SU-DHL-6 (cell line): ENCODE measurements at regions not wholly inside any gene's neighbourhood (a gene's known extent, or its start where the extent isn't known, plus 50 kb on each side); places are given as distances from the start of the nearest gene placed in this dataset.

Experiments
- H2AFZ ChIP-seq: fragments of 200-600 bp; sonication (generic); 2 replicates; pipeline ENCODE4 v1.6.1; 2014; ENCODE audit warnings: low read depth, mild to moderate bottlenecking, moderate library complexity, mixed read lengths, antibody characterized with exemption, low read length; ENCODE audit not compliant: severe bottlenecking
- H3F3A ChIP-seq: fragments of 200-600 bp; shearing (Covaris generic); 2 replicates; pipeline ENCODE4 v1.6.0; 2016; ENCODE audit warnings: antibody characterized with exemption, mild to moderate bottlenecking; ENCODE audit not compliant: insufficient read depth
- H3K27ac ChIP-seq: fragments of 200-600 bp; sonication (generic); 2 replicates; pipeline ENCODE4 v1.5.1; 2016; ENCODE audit warnings: low read depth, mild to moderate bottlenecking, low read length, moderate library complexity, mixed read lengths
- H3K27me3 ChIP-seq: fragments of 200-600 bp; sonication (generic), shearing (Covaris generic); 2 replicates; pipeline ENCODE4 v1.6.0; 2014; ENCODE audit warnings: mild to moderate bottlenecking, low read length
- H3K36me3 ChIP-seq: fragments of 200-600 bp; sonication (generic); 2 replicates; pipeline ENCODE4 v1.6.1; 2014; ENCODE audit warnings: mild to moderate bottlenecking, low read length, mixed read lengths
- H3K4me2 ChIP-seq: fragments of 300-600, 200-600 bp; shearing (Covaris generic), sonication (generic); 2 replicates; pipeline ENCODE4 v1.6.0; 2014; ENCODE audit warnings: low read length, low read depth, mild to moderate bottlenecking; ENCODE audit not compliant: poor library complexity, severe bottlenecking
- H3K4me3 ChIP-seq: fragments of 200-600 bp; sonication (generic); 2 replicates; pipeline ENCODE4 v1.5.1; 2014; ENCODE audit warnings: antibody characterized with exemption, low read length, mild to moderate bottlenecking, mixed read lengths; ENCODE audit not compliant: insufficient read depth, poor library complexity, severe bottlenecking
- H3K79me2 ChIP-seq: fragments of 200-600 bp; sonication (generic); 2 replicates; pipeline ENCODE4 v1.6.1; 2014; ENCODE audit warnings: mild to moderate bottlenecking, low read length, moderate library complexity; ENCODE audit not compliant: insufficient read depth
- H3K9ac ChIP-seq: fragments of 200-600 bp; sonication (generic); 2 replicates; pipeline ENCODE4 v1.7.0; 2014; ENCODE audit warnings: mild to moderate bottlenecking, low read length
- H3K9me2 ChIP-seq: fragments of 200-600 bp; sonication (generic); replicated peaks from 2 replicates; pipeline ENCODE4 v1.6.1; 2014; ENCODE audit warnings: low read length; ENCODE audit not compliant: insufficient read depth
- H3K9me3 ChIP-seq: fragments of 200-600 bp; sonication (generic); 2 replicates; pipeline ENCODE4 v1.6.1; 2014; ENCODE audit warnings: low read length, mixed read lengths; ENCODE audit not compliant: insufficient read depth
- H4K20me1 ChIP-seq: fragments of 200-600 bp; sonication (generic); 2 replicates; pipeline ENCODE4 v1.6.1; 2014; ENCODE audit warnings: low read depth, mild to moderate bottlenecking, antibody characterized with exemption, low read length, moderate library complexity, mixed read lengths
- CTCF ChIP-seq: fragments of 200-600 bp; sonication (generic); IDR thresholded peaks from one replicate; pipeline ENCODE4 v1.5.1; 2017; ENCODE audit warnings: antibody characterized with exemption, mild to moderate bottlenecking, low read length, moderate library complexity; ENCODE audit not compliant: insufficient read depth, poor library complexity, severe bottlenecking
- EZH2phosphoT487 ChIP-seq: fragments of 200-600 bp; sonication (generic), shearing (Covaris generic); conservative IDR thresholded peaks from 2 replicates; pipeline ENCODE4 v1.6.1; 2018; ENCODE audit warnings: mild to moderate bottlenecking, antibody characterized with exemption, low read length, moderate library complexity, mixed read lengths

GRCh38 chr11:110026858-110027626 is 66.2 kb upstream of the ZC3H12C start:
- H3K9ac ChIP-seq = no peak overlapping the region
- no peaks in the 10 kb centered on the region for H3F3A ChIP-seq
- no peak overlapping the region for H3K4me3 ChIP-seq
- H3K36me3 ChIP-seq = no peaks in the 10 kb centered on the region
- H4K20me1 ChIP-seq = no peaks in the 10 kb centered on the region
- no peak overlapping the region for H3K4me2 ChIP-seq
- H2AFZ ChIP-seq = no peak overlapping the region
- H3K79me2 ChIP-seq = no peaks in the 10 kb centered on the region
- TF ChIP-seq EZH2phosphoT487 (no peak), CTCF (no peak)
- no peak overlapping the region for H3K27ac ChIP-seq
- H3K9me2 ChIP-seq = no peaks in the 10 kb centered on the region; the same call in 1 of the 2 replicates
- no peaks in the 10 kb centered on the region for H3K9me3 ChIP-seq
- no peaks in the 10 kb centered on the region for H3K27me3 ChIP-seq

GRCh38 chr11:110027627-110028371 is 65.4 kb upstream of the ZC3H12C start:
- Histone ChIP-seq H2AFZ (no peak overlapping the region), H3K27ac (no peak overlapping the region), H3K9ac (no peak overlapping the region), H3K9me2 (no peaks in the 10 kb centered on the region; the same call in 1 of the 2 replicates), H3K27me3 (no peaks in the 10 kb centered on the region), H4K20me1 (no peaks in the 10 kb centered on the region), H3F3A (no peaks in the 10 kb centered on the region), H3K4me2 (no peak overlapping the region), H3K9me3 (no peaks in the 10 kb centered on the region), H3K4me3 (no peak overlapping the region), H3K36me3 (no peaks in the 10 kb centered on the region), H3K79me2 (no peaks in the 10 kb centered on the region)
- TF ChIP-seq CTCF = no peak
- no peak for TF ChIP-seq EZH2phosphoT487

- Histone ChIP-seq H3K4me3 (no peak overlapping the region), H3K27me3 (no peaks in the 10 kb centered on the region), H3K4me2 (no peak overlapping the region), H3K79me2 (no peaks in the 10 kb centered on the region), H2AFZ (no peak overlapping the region), H3K9me2 (no peaks in the 10 kb centered on the region), H3K36me3 (no peaks in the 10 kb centered on the region), H3K9ac (no peak overlapping the region), H3F3A (no peaks in the 10 kb centered on the region), H3K27ac (no peak overlapping the region), H4K20me1 (no peaks in the 10 kb centered on the region), H3K9me3 (no peaks in the 10 kb centered on the region)
- TF ChIP-seq CTCF (no peak), EZH2phosphoT487 (no peak)
These were observed 64.3 kb upstream of the ZC3H12C start for GRCh38 chr11:110028921-110029320.
